ENCODE measurements at regions not wholly inside any gene's neighbourhood (a gene's known extent, or its start where the extent isn't known, plus 50 kb on each side); places are given as distances from the start of the nearest gene placed in this dataset.

DNA sequence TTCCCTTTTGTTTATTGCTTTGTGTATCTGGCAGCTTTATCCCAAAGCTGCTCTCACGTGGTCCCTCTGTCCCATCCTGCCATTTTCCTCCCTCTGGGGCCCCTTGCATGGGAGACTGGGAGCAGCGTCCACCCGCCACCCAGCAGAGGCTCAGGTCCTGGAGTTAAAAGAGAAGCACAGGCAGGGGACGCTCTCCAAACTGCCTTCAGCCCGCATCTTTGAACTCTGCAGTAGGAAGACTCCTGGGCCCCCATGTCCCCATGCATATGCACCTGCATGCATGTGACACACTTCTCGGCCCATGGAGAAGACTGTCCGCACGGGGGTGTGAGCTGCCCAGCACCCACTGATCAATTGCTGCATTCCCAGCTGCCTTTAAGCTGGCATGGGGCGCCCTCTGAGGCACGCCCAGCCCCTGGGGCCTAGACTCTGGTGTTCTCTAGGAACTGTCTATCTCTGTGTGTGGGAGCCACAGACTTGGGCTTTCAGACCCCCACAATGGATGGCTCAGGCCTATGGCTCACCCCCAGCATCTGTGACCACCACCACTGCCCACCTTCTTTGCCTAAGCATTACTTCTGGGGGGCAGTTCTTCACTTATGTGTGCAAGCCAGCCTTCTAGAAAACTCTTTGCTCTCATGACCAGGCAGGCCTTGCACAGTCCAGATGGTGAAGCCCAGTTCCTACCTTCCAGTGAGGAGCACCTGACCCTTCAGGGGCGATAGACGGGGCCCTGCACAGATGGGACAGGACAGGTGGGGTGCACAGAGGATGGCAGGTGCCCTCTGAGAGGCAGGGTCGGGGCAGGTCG lies 96.1 kb upstream of the DIO3 start:
- no peak for DNase-seq (ENCODE audit: low read depth)

DNA sequence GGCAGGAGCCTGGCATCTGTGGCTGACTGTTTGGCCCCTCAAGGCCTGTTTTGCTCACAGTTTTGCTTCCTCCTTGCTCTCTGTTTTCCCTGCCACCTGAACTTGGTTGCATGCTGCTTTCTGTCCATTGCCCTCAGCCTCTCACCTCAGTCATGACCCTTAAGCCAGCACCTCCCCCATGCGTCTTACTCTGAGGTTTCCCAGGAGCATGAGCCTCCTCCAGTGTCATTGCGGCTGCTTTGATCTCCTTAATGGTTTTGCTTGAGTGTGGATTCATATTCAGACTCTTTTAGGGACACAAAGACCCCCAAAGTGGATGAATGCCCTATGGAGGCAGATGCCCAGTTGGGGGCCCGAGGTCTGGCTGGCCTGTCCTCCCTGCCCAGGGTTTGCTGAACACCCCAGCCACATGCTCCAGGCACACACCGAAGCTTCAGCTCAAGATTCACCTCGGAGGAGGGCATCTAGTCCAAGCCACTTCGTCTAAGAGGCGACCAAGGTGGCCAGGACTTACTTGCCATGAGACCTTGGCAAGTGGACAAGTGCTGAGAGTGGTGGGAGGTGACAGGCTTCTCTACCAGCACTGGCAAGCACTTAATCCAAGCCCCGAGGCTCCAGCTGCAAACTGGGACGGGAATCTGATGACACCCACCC lies 95.4 kb upstream of the DIO3 start:
- no peak for DNase-seq (ENCODE audit: low read depth)

DNA sequence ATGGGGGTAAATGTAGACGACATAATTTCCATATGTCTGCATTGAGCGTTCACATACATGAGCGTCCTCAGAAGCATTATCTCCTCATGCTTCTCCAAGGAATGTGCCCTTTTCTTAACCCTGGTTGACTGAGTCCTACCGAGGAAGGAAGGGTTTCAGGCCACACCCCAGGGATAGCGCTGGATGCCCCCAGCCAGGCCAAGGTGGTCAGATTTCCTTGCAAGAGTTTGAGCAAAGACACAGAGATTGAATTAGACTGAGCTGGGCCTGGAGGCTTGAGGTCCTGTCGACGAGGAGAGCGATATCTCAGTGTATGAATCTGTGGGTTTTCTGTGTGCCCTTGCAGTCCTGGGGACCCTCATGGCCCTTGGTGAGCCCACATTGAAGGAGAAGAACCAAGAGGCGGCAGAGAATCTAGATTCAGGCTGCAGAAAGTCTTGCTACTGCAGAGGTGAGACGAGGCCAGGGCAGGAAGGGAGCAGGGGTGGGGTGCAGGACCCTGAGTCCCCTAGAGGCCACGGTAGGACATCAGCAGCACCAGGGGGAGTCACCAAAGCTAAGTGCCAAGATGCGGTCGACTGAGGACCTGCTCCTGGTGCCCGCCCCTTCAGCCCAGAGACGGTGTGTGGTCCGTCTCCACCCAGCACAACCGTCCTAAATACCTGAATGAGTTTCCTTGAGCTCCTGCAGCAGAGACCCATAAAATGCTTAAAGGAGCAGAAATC lies 94.7 kb upstream of the DIO3 start:
- DNase-seq (ENCODE audit: low read depth), result no peak

DNA sequence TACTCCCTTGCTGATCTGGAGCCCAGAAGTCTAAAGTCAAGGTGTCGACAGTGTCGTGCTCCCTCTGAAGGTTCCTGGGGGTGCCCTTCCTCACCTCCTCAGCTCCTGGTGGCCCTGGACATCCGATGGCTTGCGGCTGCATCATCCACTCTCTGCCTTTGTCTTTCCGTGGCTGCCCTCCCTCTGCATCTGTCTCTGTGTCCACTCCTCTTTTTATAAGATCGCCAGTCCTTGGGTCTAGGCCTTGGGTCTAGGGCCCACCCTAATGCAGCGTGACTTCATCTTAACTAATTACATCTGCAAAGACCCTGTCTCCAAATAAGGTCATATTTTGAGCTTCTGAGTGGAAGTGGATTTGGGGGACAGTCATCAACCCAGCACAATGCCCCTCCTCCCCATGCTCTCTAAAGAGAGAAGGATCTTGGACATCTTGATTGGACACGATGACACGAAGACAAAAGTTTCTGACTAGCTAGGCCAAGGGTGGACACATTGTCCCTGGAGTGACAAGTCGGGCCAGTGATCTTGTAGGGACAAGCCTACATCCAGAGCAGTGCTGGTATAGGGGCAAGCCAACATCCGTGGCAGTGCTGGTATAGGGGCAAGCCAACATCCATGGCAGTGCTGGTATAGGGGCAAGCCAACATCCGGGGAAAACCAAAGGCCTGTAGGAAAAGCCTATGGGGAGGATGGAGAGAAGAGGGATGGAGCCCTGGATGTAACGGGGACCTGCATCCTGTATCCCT lies 93.9 kb upstream of the DIO3 start:
- DNase-seq (ENCODE audit: low read depth), result no peak

DNA sequence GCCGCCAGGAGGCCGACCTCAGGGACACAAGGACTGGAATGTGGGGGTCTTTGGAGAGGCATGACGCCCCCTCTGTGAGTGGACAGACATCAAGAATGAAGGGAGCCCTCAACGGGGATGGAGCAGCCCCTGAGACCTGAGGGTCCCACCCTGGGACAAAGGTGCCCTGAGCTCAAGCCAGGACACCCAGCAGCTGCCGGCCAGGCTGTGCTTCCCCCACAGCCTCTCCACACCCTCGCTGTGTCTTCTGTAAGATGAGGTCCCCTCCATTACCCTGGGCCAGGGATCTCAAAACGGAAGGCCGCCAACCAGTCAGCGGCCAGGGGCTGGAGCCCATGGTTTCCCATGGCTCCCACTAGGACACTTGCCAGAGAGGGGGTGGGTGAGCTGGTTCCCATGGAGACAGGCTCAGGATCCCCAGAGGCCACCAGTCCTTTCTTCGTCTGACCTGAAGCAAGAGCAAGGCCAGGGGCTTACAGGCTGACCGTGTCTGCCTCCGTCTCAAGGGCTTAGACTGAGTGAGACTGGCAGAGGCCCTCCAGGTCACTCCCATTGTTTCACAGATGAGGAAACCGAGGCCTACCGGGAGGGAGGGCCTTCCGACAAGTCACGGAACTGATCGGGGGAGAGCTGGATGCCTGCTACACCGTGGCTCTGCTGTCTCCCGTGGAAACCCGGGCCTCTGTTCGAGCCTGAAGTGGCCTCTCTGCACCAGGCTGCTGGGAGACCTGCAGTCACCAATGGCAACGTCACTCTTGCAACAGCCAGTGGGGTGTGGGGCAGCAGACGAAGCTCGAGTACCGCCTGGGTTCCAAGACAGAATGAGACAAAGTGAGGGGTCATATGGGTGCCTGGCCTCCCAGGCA lies 91.7 kb upstream of the DIO3 start:
- no peak for DNase-seq (ENCODE audit: low read depth)

- no peak for DNase-seq (ENCODE audit: low read depth)
Measured at GRCh38 chr14:101470266-101470665, 91.0 kb upstream of the DIO3 start.

DNA sequence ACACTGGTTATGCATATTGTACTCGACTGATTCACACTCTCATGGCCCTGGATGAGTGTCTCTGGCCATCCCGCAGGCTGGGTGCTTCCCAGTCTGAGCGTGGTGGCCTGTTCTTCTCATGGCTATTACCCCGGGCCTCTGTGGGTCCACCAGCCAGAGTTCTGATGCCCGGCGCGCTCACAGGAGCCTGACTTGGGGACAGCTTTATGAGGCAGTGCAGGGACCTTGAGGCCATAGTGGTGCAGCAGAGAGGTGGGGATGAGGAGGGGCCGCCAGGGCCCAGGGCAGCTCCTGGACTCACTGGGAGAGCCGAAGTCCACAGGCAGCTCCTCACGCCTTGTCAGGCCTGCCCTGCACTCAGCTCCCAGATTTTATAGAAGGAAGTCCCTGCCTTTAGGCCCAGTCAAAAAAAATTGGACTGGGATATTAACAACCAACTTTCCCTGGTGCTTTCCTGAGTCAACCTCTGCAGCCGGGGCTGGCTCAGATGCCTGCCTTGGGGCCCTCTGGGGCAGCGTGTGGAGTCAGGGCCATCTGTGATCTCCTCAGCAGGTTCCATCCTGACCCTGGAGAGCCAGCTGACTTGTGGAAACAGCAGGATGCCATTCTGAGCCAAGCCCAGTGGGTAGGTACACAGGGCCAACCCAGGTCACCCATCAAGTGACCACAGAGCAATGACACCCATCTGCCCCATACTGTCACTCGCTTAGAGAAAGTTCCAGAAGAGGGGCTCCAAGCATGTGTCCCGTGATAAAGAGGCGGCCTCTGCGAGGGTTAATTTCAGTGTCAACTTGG lies 89.4 kb upstream of the DIO3 start:
- no peak for DNase-seq (ENCODE audit: low read depth)

DNA sequence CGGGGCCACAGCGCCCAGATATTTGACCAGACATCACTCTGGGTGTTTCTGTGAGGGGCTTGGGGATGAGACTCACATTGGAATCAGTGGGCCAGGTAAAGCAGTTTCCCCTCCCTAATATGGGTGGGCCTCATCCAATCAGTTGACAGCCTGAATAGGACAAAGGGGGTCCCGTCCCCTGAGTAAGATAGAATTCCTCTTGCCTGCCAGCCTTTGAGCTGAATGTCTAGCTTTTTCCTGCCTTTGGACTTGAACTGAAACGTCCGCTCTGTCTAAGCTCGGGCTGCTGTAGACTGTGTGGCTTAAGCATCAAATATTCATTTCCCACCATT lies 88.8 kb upstream of the DIO3 start:
- no peak for DNase-seq (ENCODE audit: low read depth)

GRCh38 chr14:101473045-101473729 lies 88.1 kb upstream of the DIO3 start:
- no peak for DNase-seq (ENCODE audit: low read depth)

DNA sequence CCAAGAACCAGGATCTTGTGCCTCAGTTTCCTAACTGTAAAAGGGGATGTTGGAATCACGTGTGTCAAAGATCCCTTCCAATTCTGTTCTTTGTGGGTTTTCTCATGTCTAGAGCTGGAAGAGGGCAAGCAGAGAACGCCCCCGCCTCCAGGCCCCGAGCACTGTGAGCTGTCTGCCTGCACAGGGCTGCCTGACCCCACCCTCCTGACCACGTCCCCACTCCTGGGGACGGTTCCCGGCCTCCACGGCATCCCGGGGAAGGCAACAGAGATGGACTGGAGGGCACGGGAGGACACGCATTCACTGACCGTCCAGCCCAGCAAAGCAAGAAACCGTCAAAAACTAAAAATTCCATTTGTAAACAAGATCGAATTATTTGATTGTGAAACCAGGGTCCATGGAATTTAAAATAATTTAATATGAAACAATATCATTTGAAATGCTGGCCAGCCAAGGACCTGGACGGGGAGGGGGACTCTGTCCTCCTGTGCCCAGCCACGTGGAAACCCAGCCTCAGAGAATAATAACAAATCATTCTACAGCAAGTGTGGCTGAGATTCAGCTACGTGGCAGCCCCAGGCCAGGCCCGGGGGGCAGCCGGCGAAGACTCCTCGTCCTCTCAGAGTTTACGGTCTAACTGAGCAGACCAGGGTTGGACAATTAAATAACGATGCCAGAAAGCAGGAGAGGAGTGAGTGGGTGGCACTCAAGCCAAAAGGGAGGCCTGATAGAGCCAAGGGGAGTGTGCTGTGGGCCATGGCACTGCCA lies 87.3 kb upstream of the DIO3 start:
- DNase-seq (ENCODE audit: low read depth), result no peak

- DNase-seq (ENCODE audit: low read depth), result no peak
Measured at GRCh38 chr14:101474563-101475455, 86.5 kb upstream of the DIO3 start.

DNA sequence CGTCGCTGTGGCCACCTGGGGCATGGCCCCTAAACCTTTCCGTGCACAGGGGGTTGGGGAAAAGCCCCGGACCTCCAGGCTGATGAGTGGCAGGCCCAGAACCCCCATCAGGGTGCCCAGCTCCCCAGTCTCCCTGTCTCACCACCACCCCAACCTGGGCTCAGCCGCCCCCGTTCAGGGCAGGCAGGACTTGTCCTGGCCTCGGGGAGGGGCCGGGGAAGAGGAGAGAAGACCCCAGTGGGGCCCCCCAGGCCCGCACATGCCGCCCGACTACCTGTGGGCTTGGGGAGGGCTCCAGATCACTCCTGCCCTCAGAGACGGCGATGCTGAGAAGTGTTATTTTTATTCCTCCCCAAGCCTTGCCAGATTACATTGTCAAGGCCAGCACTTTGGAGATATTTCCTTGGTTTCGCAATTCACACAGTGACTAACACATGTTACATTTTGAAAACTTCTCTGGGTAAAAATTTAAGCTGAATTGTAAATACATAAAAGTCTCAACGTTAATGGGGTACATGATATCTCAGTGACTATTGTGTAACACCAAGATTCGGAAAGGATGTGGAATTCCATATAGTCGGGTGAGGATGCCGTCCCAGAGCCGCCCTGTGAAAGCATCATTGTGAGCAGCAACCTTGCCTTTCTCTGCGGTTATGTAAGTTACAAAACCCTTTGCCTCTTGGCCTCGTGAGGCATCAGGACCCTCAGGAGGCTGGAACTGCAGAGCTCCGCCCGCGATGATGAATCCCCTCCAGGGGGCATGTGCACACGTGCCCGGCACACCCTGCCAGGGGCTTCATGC lies 85.6 kb upstream of the DIO3 start:
- peak; percentile 62 for DNase-seq (ENCODE audit: low read depth)

DNA sequence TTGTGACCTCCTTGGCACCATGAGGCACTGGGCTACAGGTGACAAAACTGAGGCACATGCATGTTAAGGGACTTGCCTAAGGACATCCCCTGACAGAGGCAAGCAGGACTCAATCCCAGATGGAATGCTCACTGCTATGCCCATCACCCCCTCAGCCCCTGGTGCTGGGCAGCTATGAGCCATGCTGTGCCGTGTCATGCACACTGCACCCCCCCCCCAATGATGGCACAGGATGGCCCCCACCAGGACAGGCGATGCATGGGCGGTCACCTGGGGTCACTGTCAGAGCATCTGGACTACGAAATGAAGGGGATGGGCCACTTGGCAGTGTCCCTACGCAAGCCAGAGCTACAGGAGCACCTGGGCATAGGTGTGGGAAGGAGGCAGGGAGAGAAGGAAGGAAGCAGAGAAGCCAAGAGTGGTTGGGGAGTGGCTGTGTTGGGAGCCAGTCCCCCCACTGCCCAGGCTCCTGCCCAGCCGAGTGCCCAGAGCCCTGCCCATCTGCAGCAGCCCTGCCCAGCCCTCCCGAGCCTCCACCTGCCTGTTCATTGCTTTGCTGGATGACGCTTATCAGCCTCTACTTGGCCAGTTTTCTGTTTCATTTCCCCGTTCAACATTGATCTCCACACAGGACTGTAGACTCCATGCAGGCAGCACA lies 84.9 kb upstream of the DIO3 start:
- no peak for DNase-seq (ENCODE audit: low read depth)

DNA sequence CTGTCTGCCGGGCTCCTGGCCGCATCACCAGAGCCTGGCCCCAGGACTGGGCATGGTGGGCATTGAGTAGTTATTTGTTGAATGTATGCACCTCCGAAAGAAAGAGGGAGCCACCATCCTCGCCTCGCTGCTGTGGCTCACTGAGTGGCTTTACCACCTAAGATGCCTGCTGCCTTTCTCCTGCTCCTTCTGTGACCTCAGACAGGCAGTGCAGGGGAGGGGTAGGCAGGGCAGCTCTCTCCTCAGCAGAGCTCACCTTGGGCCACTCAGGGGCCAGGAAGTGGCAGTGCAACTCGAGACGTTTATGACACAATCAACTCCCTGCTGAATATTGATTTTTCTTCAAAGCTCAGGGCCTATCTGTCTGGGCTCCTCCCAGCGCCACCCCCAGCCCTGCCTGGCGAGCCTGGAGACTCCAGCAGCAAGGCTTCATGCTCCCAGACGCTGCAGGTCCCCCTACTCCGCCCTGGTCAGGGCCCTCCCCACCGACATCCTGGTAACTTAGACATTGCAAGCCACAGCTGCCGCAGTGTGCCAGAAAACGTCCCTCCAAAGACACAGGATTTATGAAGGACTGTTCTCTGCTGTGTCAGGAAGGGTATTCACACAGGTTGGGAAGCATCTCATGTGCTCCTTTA lies 84.3 kb upstream of the DIO3 start:
- no peak for DNase-seq (ENCODE audit: low read depth)

DNA sequence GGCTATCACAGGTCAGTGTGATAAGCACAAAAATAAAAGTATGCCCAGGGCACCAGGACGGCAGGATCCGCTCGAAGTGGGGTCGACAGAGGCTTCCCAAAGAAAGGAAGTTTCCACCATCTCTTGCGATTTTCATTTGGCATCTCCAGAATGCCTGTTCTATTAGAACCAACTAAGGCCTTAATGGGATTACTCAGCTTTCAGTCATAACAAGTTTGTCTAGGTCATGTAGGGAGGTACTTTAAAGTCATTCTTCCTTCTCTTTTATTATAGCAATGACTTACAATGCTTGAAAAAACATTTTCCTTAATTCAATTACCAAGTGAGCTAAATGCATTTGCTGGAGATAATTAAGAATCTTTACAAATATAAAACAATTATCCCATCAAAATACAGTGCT lies 83.6 kb upstream of the DIO3 start:
- no peak for DNase-seq (ENCODE audit: low read depth)

DNA sequence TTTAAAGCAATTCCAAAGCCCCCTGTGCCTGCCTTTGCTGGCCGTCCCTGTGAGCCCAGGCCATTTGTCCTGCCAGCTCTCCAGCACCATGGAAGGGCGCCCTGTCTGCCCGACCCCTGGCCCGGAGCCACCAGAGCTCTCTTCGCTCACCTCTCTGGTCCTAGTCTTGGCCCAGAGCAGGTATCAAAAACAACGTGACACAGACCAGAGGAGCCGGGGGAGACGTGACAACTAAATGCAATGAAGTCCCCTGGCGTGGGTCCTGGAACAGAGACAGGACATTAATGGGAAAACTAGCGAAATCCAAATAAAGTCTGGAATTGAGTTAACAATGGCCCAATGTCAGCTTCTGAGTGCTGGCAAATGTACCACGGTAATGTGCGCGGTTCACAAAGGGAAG lies 83.2 kb upstream of the DIO3 start:
- no peak for DNase-seq (ENCODE audit: low read depth)

Data from forelimb muscle (tissue), 1 donor.